DND-41 (cell line): ENCODE measurements at regions not wholly inside any gene's neighbourhood (a gene's known extent, or its start where the extent isn't known, plus 50 kb on each side); places are given as distances from the start of the nearest gene placed in this dataset.

Experiments used
- CTCF ChIP-seq: IDR thresholded peaks from 2 replicates; pipeline ENCODE4 v1.5.1; 2012; ENCODE audit warnings: borderline replicate concordance, low read length, moderate library complexity, mild to moderate bottlenecking; ENCODE audit not compliant: poor library complexity, severe bottlenecking; ENCODE audit errors: extremely low read depth
- EZH2 ChIP-seq: IDR thresholded peaks from 3 replicates; pipeline ENCODE4 v1.6.1; 2012; ENCODE audit warnings: borderline replicate concordance, low read depth, mild to moderate bottlenecking, moderate library complexity, low read length, inconsistent platforms; ENCODE audit not compliant: severe bottlenecking

- TF ChIP-seq CTCF (no peak), EZH2 (no peak)
Observed at GRCh38 chr9:36463467-36463866, 63.4 kb upstream of the RNF38 start.
